ENCODE measurements at regions not wholly inside any gene's neighbourhood (a gene's known extent, or its start where the extent isn't known, plus 50 kb on each side); places are given as distances from the start of the nearest gene placed in this dataset.

GRCh38 chr4:136558940-136559494 lies 973.3 kb downstream of the PCDH18 start:
- TF ChIP-seq CTCF (IDR thresholded peaks at IDR 0.05) = no peak

GRCh38 chr4:136557396-136557795 lies 974.9 kb downstream of the PCDH18 start:
- no peak for TF ChIP-seq CTCF (IDR thresholded peaks at IDR 0.05)

- no peak for TF ChIP-seq CTCF (IDR thresholded peaks at IDR 0.05)
Measured at GRCh38 chr4:136554033-136554432, 978.3 kb downstream of the PCDH18 start.

GRCh38 chr4:136551753-136552152 lies 980.5 kb downstream of the PCDH18 start:
- TF ChIP-seq CTCF (IDR thresholded peaks at IDR 0.05) = no peak

- no peak for TF ChIP-seq CTCF (IDR thresholded peaks at IDR 0.05)
Measured at GRCh38 chr4:136540747-136541146, 991.5 kb downstream of the PCDH18 start.

GRCh38 chr4:136528131-136528530 lies 1004.2 kb downstream of the PCDH18 start:
- no peak for TF ChIP-seq CTCF (IDR thresholded peaks at IDR 0.05)

GRCh38 chr4:136526517-136526916 lies 1005.8 kb downstream of the PCDH18 start:
- TF ChIP-seq CTCF (IDR thresholded peaks at IDR 0.05) = no peak

GRCh38 chr4:136524039-136524438 lies 1008.3 kb downstream of the PCDH18 start:
- no peak for TF ChIP-seq CTCF (IDR thresholded peaks at IDR 0.05)

Measured in LNCAP (cell line).